Neural progenitor cell (in vitro differentiated cells): ENCODE measurements at regions not wholly inside any gene's neighbourhood (a gene's known extent, or its start where the extent isn't known, plus 50 kb on each side); places are given as distances from the start of the nearest gene placed in this dataset.

Experiments used
- DNase-seq: peaks from one replicate; pipeline ENCODE4 v3.0.0-alpha.2; 2016; ENCODE audit warnings: low spot score
- H2AFZ ChIP-seq: fragments of 200-600 bp; sonication (generic); replicated peaks from 2 replicates; pipeline ENCODE4 v1.6.1; 2016; ENCODE audit warnings: antibody characterized with exemption
- H3F3A ChIP-seq: fragments of 200-600 bp; sonication (generic); 2 replicates; pipeline ENCODE4 v1.6.1; 2016; ENCODE audit warnings: antibody characterized with exemption, low read depth
- H3K27ac ChIP-seq: fragments of 200-600 bp; sonication (generic); 2 replicates; pipeline ENCODE4 v1.5.1; 2016; ENCODE audit warnings: mild to moderate bottlenecking
- H3K27me3 ChIP-seq: fragments of 200-600 bp; sonication (generic); 2 replicates; pipeline ENCODE4 v1.6.1; 2016; ENCODE audit warnings: mild to moderate bottlenecking, moderate library complexity
- H3K36me3 ChIP-seq: fragments of 200-600 bp; sonication (generic); 2 replicates; pipeline ENCODE4 v1.5.1; 2016
- H3K4me1 ChIP-seq: fragments of 200-600 bp; sonication (generic); 2 replicates; pipeline ENCODE4 v1.6.1; 2016; ENCODE audit warnings: mixed run types
- H3K4me2 ChIP-seq: fragments of 200-600 bp; sonication (generic); 2 replicates; pipeline ENCODE4 v1.6.1; 2016
- H3K4me3 ChIP-seq: fragments of 200-600 bp; sonication (generic); 2 replicates; pipeline ENCODE4 v1.5.1; 2016
- H3K79me2 ChIP-seq: fragments of 200-600 bp; sonication (generic); 2 replicates; pipeline ENCODE4 v1.6.1; 2016; ENCODE audit warnings: low read depth
- H3K9ac ChIP-seq: fragments of 200-600 bp; sonication (generic); 2 replicates; pipeline ENCODE4 v1.6.1; 2016
- H3K9me3 ChIP-seq: fragments of 200-600 bp; sonication (generic); 2 replicates; pipeline ENCODE4 v1.5.1; 2016; ENCODE audit warnings: low read depth
- H4K20me1 ChIP-seq: fragments of 200-600 bp; sonication (generic); 2 replicates; pipeline ENCODE4 v1.6.1; 2016; ENCODE audit warnings: low read depth
- H3K27ac Mint-ChIP-seq: 3 replicates; pipeline ENCODE4 v1.8.0; 2021; ENCODE audit warnings: mixed read lengths
- H3K27me3 Mint-ChIP-seq: 2 replicates; pipeline ENCODE4 v1.8.0; 2022; ENCODE audit warnings: low read depth, mild to moderate bottlenecking, inconsistent platforms, moderate library complexity, mixed read lengths; ENCODE audit not compliant: insufficient read depth
- H3K36me3 Mint-ChIP-seq: 3 replicates; pipeline ENCODE4 v1.8.0; 2021; ENCODE audit warnings: mixed read lengths
- H3K4me1 Mint-ChIP-seq: 3 replicates; pipeline ENCODE4 v1.8.0; 2021; ENCODE audit warnings: mixed read lengths
- H3K4me3 Mint-ChIP-seq: 3 replicates; pipeline ENCODE4 v1.8.0; 2021; ENCODE audit warnings: mild to moderate bottlenecking, moderate library complexity, mixed read lengths
- H3K9me3 Mint-ChIP-seq: 3 replicates; pipeline ENCODE4 v1.8.0; 2020; ENCODE audit warnings: mixed read lengths
- CTCF ChIP-seq: fragments of 200-600 bp; sonication (generic); IDR thresholded peaks from 2 replicates; pipeline ENCODE4 v1.5.1; 2017; ENCODE audit warnings: antibody characterized with exemption, mild to moderate bottlenecking
- EZH2 ChIP-seq: fragments of 200-600 bp; sonication (generic); IDR thresholded peaks from 2 replicates; pipeline ENCODE4 v1.6.1; 2017; ENCODE audit warnings: antibody characterized with exemption, mild to moderate bottlenecking, moderate library complexity
- EZH2phosphoT487 ChIP-seq: fragments of 200-600 bp; sonication (generic); IDR thresholded peaks from 2 replicates; pipeline ENCODE4 v1.6.1; 2017; ENCODE audit warnings: antibody characterized with exemption

GRCh38 chr14:22469538-22470303 lies 119.3 kb downstream of the DAD1 start:
- no peaks in the 10 kb centered on the region for H3K79me2 ChIP-seq
- H3K9ac ChIP-seq = no peak overlapping the region
- no peaks in the 10 kb centered on the region for H4K20me1 ChIP-seq
- H3K27me3 Mint-ChIP-seq = peaks cover 5% of the 10 kb centered on the region
- DNase-seq = no peak
- H3K4me1 Mint-ChIP-seq = peaks cover 50% of the 10 kb centered on the region
- H3K27ac Mint-ChIP-seq = no peak overlapping the region
- no peak overlapping the region for H3K4me3 ChIP-seq
- H3K36me3 ChIP-seq = no peaks in the 10 kb centered on the region
- no peak overlapping the region for H2AFZ ChIP-seq
- H3K4me1 ChIP-seq = peaks cover 19% of the 10 kb centered on the region
- TF ChIP-seq EZH2phosphoT487 (no peak), CTCF (no peak), EZH2 (no peak)
- no peak overlapping the region for H3K4me2 ChIP-seq
- H3K9me3 ChIP-seq = no peaks in the 10 kb centered on the region
- H3K9me3 Mint-ChIP-seq = no peaks in the 10 kb centered on the region
- no peaks in the 10 kb centered on the region for H3K36me3 Mint-ChIP-seq
- no peak overlapping the region for H3K27ac ChIP-seq
- no peaks in the 10 kb centered on the region for H3K27me3 ChIP-seq
- H3K4me3 Mint-ChIP-seq = no peak overlapping the region
- H3F3A ChIP-seq = peaks cover 5% of the 10 kb centered on the region

GRCh38 chr14:22468830-22469229 lies 120.2 kb downstream of the DAD1 start:
- Histone ChIP-seq H3K4me3 (no peak overlapping the region), H3K4me1 (peaks cover 19% of the 10 kb centered on the region), H3K27ac (no peak overlapping the region), H3F3A (peaks cover 5% of the 10 kb centered on the region), H3K4me2 (no peak overlapping the region), H3K9me3 (no peaks in the 10 kb centered on the region), H3K27me3 (no peaks in the 10 kb centered on the region), H3K36me3 (no peaks in the 10 kb centered on the region), H2AFZ (no peak overlapping the region), H3K9ac (no peak overlapping the region), H4K20me1 (no peaks in the 10 kb centered on the region), H3K79me2 (no peaks in the 10 kb centered on the region)
- TF ChIP-seq EZH2phosphoT487 (no peak), EZH2 (no peak), CTCF (no peak)
- no peaks in the 10 kb centered on the region for H3K36me3 Mint-ChIP-seq
- H3K27me3 Mint-ChIP-seq = peaks cover 2% of the 10 kb centered on the region
- DNase-seq = no peak
- H3K4me3 Mint-ChIP-seq = no peak overlapping the region
- H3K27ac Mint-ChIP-seq = no peak overlapping the region
- no peaks in the 10 kb centered on the region for H3K9me3 Mint-ChIP-seq
- H3K4me1 Mint-ChIP-seq = peaks cover 50% of the 10 kb centered on the region

- TF ChIP-seq EZH2 (no peak), CTCF (no peak), EZH2phosphoT487 (no peak)
- no peak overlapping the region for H3K4me3 ChIP-seq
- no peaks in the 10 kb centered on the region for H3K27me3 ChIP-seq
- H3K9me3 Mint-ChIP-seq = no peaks in the 10 kb centered on the region
- no peaks in the 10 kb centered on the region for H3K9me3 ChIP-seq
- peaks cover 5% of the 10 kb centered on the region for H3F3A ChIP-seq
- peak overlapping the region; percentile 89 for H3K27ac Mint-ChIP-seq
- DNase-seq = peak; percentile 20
- peak overlapping the region; percentile 46 for H3K4me2 ChIP-seq
- peaks cover 16% of the 10 kb centered on the region for H3K4me1 ChIP-seq
- no peaks in the 10 kb centered on the region for H3K36me3 ChIP-seq
- H2AFZ ChIP-seq = no peak overlapping the region
- no peaks in the 10 kb centered on the region for H3K36me3 Mint-ChIP-seq
- peaks cover 45% of the 10 kb centered on the region for H3K4me1 Mint-ChIP-seq
- H3K4me3 Mint-ChIP-seq = no peak overlapping the region
- H3K79me2 ChIP-seq = no peaks in the 10 kb centered on the region
- peaks cover 2% of the 10 kb centered on the region for H3K27me3 Mint-ChIP-seq
- H4K20me1 ChIP-seq = no peaks in the 10 kb centered on the region
- no peak overlapping the region for H3K27ac ChIP-seq
- H3K9ac ChIP-seq = no peak overlapping the region
These were observed 122.5 kb downstream of the DAD1 start for GRCh38 chr14:22466491-22466890.
